IPS-NIHi7 (cell line): ENCODE measurements at regions not wholly inside any gene's neighbourhood (a gene's known extent, or its start where the extent isn't known, plus 50 kb on each side); places are given as distances from the start of the nearest gene placed in this dataset.

Source experiments
- DNase-seq: peaks from one replicate; pipeline ENCODE4 v3.0.0; 2012; ENCODE audit warnings: mixed read lengths; ENCODE audit errors: extremely low spot score

DNA sequence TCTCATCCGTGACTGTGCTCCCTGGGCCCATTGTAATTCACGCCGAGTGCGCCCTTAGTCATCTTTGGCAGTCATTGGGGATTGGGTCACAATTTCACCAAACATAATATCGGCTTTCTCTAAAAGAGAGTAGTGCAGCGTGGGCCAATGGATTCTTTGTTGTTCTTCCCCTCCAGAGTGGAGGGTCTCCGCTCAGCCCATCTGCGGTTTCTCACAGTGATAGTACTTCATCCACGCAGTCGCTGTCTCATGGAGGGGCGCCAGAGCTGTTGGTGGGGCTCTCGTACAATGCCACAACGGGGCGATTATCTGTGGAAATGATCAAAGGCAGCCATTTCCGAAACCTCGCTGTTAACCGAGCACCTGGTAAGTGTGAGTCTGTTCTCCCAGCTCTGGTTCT, 321.8 kb downstream of the SNAPC1 start:
- no peak for DNase-seq

DNA sequence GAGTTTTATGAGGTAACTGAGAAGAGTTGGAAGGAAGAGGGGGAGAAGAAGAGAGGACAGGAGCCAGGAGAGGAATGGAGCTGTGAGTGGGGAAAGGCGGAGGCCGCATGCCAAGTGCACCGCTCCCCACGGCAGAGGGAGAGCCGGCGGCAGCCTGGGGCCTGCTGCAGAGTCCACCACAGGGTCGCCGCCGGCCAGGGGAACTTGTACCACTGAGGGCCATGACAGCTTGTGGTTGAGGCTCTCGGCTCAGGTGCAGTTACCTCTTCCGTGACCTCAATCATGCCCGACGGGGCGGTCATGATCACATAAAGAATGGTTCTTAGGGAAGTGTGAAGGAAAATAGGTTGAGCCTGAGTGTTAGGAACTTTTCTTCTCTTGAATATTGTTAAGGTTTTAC, 325.0 kb downstream of the SNAPC1 start:
- no peak for DNase-seq

DNA sequence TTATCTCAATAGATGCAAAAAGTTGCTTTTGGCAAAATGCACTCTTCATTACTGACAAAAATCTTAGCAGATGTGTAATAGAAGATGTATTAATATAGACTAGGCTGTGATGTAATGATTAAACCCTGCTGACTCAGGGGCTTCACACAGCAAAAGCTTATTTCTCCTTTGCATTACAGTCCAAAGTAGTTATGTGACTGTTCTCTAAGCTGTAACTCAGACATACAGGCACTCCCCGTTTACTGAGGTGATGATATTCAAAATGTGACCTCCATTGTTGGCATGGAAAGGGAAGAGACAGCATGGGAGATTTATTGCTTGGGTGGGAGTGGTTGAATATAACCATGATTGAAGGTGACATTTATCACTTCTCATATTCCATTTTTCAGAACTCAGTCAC, 331.5 kb downstream of the SNAPC1 start:
- DNase-seq, result no peak

DNA sequence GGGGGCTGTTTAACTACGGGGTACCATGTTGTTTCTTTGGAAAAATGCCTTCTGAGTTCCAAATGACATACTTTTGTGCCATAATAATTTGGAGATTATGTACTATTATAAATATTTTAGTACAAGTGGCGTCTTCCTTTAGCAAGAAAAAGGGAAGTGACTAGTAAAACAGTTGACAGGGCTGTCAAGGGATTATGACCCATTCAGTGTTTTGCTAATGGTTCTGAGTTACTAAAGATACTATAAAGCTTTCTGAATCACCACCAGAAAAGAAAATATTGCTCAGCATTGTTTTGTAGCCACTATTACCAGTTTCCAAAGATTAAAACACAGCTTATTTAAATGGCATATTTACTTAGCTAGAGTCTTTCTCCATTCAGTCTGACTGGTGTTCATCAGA, 334.9 kb downstream of the SNAPC1 start:
- DNase-seq, result no peak

DNA sequence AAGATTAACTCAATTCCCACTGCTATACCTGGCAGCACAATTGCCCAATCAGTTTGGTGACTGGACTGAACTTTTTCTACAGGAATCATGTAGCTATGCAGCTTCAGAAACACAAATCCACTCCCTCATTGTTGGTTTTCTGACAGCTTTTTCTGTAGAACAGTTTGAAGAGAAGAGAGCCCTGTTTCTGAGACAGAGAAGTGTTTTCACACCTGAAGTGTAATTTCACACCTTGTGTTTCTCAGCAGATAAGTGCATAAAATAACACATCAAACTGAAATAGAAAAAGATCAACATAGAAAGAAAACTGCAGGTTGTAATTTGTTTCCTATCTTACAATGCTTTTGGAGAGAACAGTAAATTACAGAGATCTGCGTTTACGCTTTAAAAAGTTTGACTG, 335.6 kb downstream of the SNAPC1 start:
- no peak for DNase-seq

DNA sequence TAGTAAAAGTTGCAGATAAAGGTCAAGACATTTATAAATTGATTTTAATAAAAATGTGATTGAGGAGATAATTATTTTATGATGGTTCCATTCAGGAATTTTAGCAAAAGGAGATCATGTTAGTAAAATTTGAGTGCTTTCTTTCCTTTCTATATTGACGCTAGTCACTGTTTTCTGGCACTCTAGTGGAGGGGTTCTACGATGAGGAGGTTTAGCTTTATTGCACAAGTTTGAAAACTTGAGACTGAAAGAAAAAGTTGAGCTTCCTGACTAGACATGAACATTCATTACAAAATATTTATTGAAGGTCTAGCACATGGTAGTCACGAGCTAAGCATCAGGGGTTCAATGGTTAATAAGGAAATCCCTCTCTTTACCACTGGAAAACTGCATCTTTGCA, 336.1 kb downstream of the SNAPC1 start:
- DNase-seq, result no peak

DNA sequence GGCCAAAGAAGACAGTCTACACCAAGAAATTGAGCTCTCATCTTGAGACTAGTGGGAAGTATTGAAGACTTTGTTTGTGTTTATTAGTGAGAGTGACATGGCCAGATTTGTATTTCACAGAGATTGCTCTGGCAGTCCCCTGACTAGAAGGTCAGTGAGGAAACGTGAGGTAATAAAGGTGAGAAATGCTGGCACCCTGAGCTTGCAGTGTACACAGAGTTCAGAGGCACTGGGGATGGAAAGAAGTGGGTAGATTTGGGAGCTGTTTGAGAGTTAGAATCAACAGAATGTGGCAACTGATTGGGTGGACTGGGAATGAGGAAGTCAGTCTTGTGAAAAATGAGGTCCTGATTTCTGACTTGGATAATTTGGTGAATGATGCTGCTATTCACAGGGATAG, 336.9 kb downstream of the SNAPC1 start:
- no peak for DNase-seq

DNA sequence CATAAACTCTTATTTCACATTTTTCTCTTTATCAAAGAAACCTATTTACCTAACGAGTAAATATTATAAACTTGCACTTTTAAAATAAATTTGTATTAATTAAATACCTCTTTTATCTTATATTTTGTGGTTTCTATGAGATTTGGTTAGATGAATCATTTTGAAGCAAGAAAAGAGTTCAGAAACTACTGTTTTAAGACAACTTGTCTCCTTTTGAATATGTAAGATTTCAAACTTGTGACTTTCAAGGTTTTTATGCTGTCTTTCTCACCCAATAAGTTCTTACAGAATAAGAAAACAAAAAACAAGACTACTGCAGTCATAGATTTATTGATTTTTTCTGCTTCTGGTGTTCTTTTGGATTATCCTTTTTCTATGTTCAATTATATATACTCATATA, 339.0 kb downstream of the SNAPC1 start:
- DNase-seq, result no peak

DNA sequence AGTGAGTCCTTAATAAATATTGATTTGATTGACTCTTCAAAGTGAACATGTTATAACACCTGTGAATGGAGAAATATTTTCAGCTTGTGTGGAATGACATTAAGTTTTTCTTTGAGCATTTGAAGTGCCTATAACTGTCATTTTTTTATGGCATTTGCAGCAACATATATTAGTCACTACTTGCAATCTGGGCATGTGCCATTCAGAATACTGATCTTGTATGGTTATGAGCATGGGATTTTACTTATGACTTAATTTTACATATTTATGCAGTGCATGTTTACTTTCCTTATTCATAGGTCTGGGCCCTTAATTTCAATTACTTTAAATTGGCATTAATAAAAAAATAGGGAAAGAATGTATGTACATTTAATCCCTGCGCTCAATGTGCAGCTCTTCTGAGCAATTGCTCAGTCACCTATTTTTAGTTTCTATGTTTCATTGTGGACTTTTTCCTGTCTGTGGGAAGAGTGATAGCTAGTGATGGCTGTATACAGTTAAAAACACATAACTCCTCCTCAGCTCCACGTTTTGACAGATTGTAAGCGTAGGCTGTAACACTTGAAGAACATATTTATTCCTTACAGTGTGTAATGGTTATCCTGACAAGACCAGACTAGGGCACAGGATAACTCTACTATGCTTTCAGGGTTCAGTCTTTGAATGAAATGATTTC, 339.6 kb downstream of the SNAPC1 start:
- no peak for DNase-seq

DNA sequence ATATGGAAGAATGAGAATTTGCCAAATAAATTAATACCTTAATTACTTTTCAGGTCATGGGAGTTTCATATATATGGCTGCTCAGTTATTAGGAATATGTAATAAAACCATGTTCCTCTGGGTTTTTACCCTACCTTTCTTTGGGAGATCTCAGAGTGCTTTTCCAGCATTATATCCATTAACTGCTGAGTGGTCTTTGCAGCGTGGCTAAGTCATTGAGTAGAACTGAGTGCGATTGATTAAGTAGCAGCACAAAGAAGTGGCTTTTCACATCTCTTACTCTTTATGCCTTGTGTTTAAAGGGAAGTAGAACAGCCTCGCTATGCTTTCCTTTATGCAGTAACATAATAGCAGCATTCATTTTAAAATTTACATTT, 340.1 kb downstream of the SNAPC1 start:
- no peak for DNase-seq

DNA sequence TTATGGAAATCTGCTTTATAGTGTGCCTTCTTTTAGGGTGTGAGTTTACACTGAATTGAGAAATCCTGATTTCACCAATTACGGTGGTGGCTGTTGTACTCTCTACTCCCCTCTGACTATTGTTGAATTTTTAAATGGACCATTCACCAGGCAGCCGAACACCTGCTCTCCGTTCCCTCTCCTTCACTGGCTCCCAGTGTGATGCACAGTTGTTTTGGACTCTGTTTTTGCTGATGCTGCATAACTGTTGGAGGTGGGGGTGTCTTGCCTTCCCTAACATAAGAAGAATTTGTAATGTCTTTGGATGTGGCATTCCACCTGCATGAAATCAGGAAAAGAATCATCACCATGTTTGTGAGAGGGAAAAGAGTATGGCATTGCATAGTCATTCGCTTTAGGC, 341.2 kb downstream of the SNAPC1 start:
- no peak for DNase-seq

DNA sequence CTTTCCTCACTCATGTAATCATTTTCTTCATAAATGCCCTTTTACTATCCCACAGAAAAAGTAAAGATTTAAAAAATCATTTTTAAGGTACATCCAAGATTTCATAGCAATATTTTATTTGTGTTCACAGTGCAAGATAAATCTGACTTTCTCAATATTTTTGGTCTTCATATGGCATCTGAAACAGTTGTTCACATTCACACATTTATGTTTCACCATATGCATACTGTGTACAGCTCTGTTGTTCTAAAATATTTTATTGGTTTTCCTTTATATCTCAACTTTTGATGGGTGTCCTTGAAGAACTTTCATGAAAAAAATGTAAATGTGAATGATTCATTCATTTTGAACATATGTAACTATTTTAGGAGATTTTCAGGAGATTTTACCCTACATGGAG, 348.7 kb downstream of the SNAPC1 start:
- DNase-seq, result no peak

DNA sequence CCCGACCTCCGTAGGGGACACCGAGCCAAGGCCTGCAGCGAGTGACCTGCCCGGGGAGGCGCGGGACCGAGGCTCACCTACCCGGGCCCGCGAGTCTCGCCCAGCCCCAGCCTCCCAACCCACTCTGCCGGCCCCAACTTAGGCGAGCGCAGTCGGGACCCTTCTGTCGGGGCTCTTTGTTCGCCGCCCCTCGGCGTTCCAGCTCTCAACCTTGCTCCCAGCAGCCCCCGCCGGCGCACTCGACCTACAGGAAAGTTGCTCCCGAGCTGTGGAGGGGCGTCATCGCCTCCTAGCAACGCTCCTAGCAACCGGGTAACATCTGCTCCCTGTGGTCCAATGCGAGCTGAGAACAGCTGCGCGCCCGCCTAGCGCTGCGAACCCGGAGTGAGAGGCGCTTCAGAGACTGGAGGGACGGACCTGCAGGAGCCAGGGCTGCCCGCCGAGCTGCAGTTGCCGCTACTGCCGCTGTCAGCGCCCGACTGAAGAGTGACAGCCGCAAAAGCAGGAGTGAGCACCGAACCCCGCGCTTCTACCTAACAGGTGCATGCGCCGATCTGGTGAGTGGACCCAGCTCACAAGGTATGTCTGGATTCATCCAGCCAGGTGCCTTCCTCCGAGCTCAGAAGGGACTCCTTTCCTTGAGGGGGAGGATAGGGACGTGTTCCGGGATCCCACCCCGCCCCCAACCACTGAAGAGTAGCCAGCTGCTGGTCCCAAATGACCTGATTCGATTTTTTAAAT, 355.0 kb downstream of the SNAPC1 start:
- peak; percentile 93 for DNase-seq

DNA sequence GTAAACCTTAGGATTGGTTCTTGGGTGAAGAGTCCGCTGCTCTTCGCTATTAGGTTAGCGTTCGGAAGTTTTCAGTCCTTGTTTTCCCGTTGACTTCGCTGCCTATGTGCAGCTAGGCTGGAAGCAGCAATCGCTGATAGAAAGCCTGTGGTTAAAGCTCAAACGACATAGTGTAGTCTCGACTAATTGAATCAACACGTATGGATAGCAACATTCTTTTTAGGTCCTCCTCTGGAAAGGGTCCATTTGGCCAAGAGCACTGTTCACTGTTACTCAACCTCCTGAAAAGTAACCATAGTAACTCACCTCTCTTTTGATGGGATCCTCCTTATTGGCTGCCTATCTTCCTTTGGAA, 355.5 kb downstream of the SNAPC1 start:
- DNase-seq, result no peak

DNA sequence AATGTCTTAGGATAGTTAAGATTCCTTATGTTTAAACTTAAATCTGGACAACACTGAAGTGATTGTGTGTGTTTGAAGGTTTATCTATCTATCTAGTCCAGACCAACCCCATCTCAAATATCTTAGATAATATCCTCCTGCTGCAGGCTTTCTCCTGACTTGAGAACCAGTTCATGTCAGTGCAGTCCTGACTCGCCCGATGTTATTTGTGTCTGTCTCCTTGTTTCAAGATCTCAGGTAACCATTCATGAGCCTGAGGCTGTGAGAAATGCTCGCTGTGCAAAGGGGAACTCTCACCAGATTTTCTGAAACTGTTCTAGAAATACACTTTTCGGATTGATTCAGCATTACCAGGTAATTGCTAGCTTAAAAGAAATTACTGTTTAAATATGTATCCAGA, 356.2 kb downstream of the SNAPC1 start:
- no peak for DNase-seq

DNA sequence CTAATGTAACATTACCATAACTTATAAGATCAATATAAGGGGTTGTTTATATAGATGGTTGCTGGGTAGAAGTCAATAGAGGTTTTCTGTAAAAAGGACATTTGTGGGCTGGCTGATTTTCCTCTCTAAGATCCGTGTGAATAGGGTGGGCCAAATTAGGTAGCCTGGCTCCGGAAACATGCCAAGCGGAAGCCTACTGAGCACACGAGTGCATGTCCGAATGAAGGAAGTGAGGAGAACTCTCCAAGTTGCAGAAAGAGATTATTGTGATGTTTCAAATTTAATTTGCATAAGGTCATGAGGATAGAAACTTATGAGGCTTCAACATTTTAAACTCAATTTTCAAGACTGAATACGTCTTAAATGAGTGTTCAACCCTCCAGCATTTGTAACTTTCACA, 356.7 kb downstream of the SNAPC1 start:
- DNase-seq, result no peak

DNA sequence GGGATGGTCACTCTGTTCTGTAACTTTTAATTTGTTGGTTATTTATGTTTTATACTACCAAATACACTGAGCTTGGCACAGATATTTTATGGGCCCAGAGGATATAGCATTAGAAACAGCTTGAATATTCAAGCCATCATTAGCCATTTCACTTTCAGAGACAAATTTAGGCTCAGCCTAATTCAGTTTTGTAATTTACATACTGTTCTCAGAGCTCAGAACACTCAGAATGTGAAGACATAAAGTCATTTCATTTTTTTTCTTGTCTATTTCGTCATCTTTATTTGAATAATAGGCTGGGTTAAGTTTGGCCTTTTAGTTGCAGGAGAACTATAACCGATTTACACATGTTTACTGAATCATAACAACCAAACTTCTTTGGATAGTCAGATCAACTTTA, 361.7 kb downstream of the SNAPC1 start:
- DNase-seq, result no peak

DNA sequence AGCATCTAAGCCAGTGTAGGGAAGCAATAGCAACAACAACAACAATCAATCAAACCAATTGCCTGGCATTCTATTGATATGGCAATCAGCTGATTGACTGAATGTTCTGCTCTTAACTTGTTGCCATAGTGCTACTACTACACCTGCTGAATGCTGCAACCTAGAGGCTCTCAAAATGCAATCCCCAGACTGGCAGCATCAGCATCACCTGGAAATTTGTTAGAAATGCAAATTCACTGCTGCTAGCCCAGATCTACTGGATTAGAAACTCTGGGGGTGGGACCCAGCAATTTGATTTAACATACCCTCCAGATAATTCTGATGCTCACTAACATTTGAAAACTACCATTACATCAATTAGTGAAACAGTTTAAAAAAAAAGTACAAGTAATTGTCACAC, 363.6 kb downstream of the SNAPC1 start:
- DNase-seq, result no peak

DNA sequence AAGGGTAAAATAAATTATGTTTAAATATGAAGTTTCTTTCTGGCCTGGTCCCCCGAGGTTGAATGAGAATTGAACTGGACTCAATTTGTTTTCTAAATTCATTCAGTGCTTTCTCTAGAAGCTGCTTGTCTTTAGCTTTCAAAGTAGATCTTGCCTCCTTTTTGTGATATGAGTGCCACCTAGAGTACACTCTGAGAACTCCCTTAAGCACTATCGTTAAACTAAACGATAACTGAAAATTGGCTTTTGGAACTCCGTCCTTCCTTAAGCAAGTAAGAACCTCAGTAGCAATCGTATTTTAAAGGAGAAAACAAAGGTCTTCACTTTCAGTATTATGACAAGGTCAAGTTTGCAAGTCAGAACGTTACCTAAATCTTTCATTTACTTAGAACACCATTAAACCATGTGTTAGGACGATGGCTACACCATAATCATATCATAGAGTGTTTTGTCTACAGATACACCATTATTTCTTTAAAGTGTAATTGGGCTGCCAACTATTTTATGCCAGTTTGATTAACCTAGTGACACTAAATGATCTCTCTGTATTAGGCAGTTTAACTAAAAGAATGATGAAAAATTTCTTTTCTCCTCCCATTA, 364.8 kb downstream of the SNAPC1 start:
- peak; percentile 39 for DNase-seq

DNA sequence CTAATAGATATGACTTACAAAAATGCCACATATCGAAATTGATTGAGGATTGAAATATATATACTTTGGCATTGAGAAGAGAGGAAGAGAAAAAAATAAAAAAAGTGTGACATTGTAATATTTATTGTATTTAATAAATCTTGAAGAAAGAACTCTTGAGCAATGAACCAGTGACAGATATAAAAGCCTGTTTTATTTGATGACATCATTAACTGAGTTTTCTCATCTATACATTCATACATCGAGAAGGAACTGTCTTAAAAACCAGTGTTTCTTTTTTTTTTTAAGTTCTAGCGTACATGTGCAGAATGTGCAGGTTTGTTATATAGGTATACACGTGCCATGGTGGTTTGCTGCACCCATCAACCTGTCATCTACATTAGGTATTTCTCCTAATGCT, 368.2 kb downstream of the SNAPC1 start:
- no peak for DNase-seq

DNA sequence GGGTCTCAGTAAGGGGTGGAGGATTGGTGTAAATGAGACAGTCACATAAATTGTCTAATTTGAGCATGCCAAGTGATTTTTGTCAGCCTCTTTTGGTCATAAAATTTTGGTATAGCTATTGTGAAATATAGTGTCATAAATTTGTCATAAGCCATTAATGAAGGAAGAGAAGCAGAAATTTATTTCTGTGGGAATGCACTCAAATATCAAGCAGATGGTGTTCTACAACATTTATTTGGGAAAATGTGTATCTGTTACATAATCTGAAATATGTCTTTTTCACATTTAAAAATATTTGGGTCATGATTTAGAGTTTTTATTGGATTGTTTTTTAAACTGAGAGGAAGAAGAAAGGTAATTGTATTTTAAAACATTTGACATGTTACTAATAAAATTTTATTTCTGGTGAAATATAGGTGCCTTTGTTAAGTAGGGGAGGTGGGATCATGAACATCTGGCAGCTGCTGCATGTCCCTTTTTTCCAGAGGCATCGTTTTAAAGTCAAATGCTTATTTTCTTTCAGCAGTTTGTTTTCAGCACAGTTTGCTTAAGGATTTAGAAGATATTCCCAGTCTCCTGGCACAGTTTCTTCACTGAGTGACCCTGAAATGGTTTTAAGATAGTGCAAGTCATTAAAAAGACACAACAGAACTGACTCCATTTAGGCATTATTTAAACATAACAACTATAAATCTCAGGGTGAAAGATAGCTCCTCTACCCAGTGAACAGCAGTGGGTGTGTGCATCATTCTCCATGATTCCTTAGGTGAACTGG, 371.7 kb downstream of the SNAPC1 start:
- DNase-seq, result no peak

DNA sequence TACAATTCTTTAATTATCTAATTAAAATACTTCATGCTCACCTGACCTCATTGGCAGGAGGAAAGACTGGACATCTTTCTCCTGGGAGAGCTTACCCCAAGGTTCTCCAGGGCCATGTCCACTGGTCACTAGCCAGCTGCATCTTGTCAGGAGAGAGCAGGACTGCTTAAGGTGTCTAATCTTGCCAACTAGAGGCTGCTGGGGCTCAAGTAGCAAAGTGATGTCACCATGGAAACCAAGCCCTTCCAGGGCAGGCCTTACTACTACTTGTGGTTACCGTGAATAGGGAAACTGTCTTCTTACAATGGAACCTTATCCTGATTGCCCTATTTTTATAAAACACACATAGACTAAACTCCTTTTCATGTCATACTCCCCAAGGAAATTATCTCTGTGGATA, 376.4 kb downstream of the SNAPC1 start:
- no peak for DNase-seq

DNA sequence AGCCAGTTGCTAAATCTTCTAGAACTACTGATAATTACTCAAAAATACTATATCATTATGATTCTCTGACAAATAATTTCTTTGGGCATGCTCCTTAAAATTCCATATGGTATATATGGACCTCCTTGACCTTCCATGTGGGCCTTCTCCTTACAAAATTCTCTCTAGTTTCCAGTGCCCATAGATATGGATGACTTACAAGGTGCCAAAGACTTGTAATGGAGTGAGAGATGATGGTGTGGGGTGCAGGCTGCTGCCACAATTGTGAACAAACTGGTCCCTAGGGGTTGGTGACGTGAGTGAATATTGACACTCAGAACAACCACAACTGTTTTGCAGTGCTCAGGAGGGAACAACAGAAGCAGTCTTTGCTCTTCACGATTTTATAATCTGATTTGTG, 378.9 kb downstream of the SNAPC1 start:
- DNase-seq, result no peak
